PC-3 (cell line): ENCODE measurements at regions not wholly inside any gene's neighbourhood (a gene's known extent, or its start where the extent isn't known, plus 50 kb on each side); places are given as distances from the start of the nearest gene placed in this dataset.

Source experiments
- CTCF ChIP-seq: fragments of 300-600 bp; sonication (generic); conservative IDR thresholded peaks from 2 replicates; pipeline ENCODE4 v1.5.1; 2017; ENCODE audit warnings: antibody characterized with exemption, low read depth, mild to moderate bottlenecking, low read length
- EZH2 ChIP-seq: fragments of 300-600 bp; sonication (generic); IDR thresholded peaks from one replicate; pipeline ENCODE4 v1.6.1; 2017; ENCODE audit warnings: antibody characterized with exemption, mild to moderate bottlenecking, low read length; ENCODE audit not compliant: unreplicated experiment

DNA sequence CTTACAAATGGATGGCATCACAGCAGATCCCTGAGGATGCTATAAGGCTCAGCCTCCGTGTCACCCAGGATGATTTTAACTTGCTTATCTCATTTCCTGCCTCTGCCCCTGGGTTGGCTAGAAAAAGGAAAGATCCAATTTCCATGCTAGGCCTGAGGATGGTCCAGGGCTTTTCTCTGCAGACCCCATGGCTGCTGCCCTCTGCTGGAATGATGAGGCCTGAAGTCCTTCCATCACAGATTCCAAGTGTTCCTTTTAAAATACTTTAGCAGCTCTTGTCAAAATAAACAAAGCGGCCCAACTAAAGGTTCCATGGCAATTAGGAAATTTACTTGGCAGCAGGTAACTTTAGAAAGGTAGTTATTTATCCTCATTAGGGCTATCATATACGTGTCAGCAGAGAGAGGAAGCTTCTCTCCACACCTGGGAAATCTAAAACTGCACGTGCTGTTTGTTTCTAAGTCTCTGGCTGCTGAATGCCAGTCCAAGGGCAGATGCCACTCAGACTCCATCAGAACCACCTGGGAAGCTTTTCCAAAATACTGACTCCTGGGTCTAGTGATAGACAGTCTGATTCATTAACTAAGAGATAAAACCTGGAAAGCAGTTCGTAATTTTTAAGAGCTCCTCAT is 401.9 kb upstream of the IL12A start:
- peak; percentile 87 for TF ChIP-seq CTCF
- no peak for TF ChIP-seq EZH2
